Nucleus accumbens (tissue), 56 donors: ENCODE measurements at regions not wholly inside any gene's neighbourhood (a gene's known extent, or its start where the extent isn't known, plus 50 kb on each side); places are given as distances from the start of the nearest gene placed in this dataset.
"Not testable (repeated sequence)": the region's sequence is repeated elsewhere in the genome, so short reads cannot be mapped to it uniquely, and the experiment has no call there.

Source experiments
- DNase-seq, 56 donors: peaks; one replicate each; lab custom pipeline; 2025; lab: John Stamatoyannopoulos, UW

GRCh38 chr10:90011281-90011680, 309.9 kb downstream of the KIF20B start:
- not testable (repeated sequence) for DNase-seq

- DNase-seq: no peak
Measured at GRCh38 chr10:90018819-90019218, 317.4 kb downstream of the KIF20B start.

- DNase-seq: no peak
Measured at GRCh38 chr10:90020506-90020905, 319.1 kb downstream of the KIF20B start.

GRCh38 chr10:90023950-90024349, 322.6 kb downstream of the KIF20B start:
- no peak for DNase-seq

- DNase-seq: no peak
Measured at GRCh38 chr10:90028312-90028711, 326.9 kb downstream of the KIF20B start.

GRCh38 chr10:90031776-90032175, 330.4 kb downstream of the KIF20B start:
- DNase-seq: no peak

GRCh38 chr10:90032519-90032918, 331.1 kb downstream of the KIF20B start:
- no peak for DNase-seq

- not testable (repeated sequence) for DNase-seq
Measured at GRCh38 chr10:90034862-90035261, 333.5 kb downstream of the KIF20B start.

GRCh38 chr10:90041585-90041984, 340.2 kb downstream of the KIF20B start:
- no peak for DNase-seq

GRCh38 chr10:90042075-90042474, 340.7 kb downstream of the KIF20B start:
- DNase-seq: no peak

GRCh38 chr10:90047243-90047729, 345.9 kb downstream of the KIF20B start:
- DNase-seq: no peak

GRCh38 chr10:90051053-90051452, 349.7 kb downstream of the KIF20B start:
- no peak for DNase-seq

GRCh38 chr10:90051474-90051873, 350.1 kb downstream of the KIF20B start:
- no peak for DNase-seq

- no peak for DNase-seq
Measured at GRCh38 chr10:90062786-90063185, 361.4 kb downstream of the KIF20B start.

GRCh38 chr10:90064295-90064694, 362.9 kb downstream of the KIF20B start:
- DNase-seq: no peak

- DNase-seq: no peak
Measured at GRCh38 chr10:90066435-90066834, 365.0 kb downstream of the KIF20B start.

GRCh38 chr10:90075995-90076394, 374.6 kb downstream of the KIF20B start:
- no peak for DNase-seq

GRCh38 chr10:90079819-90080218, 378.4 kb downstream of the KIF20B start:
- DNase-seq: no peak

GRCh38 chr10:90086606-90087190, 385.3 kb downstream of the KIF20B start:
- not testable (repeated sequence) for DNase-seq

GRCh38 chr10:90087197-90088023, 386.0 kb downstream of the KIF20B start:
- DNase-seq: no peak

GRCh38 chr10:90088024-90088317, 386.6 kb downstream of the KIF20B start:
- no peak for DNase-seq

GRCh38 chr10:90089719-90090118, 388.3 kb downstream of the KIF20B start:
- no peak for DNase-seq
